ENCODE measurements at regions not wholly inside any gene's neighbourhood (a gene's known extent, or its start where the extent isn't known, plus 50 kb on each side); places are given as distances from the start of the nearest gene placed in this dataset.

DNA sequence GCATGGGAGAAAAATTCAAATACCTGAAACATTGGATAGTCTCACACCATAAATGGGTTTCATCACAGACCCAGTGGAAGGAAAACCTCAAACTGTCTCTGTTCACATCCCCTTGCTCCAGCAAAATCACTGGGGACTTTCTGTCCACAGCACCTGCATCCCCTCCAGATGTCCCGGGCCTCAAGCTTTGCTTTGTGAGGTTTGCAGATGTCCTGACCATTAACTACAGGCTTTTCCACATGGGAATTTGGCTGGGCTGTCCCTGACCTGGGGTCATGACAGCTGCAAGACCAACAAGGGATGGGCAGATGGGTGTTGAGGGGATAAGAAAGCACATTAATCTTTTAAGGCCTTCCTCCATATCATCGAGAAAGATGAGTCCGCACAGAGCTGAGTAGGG is 427.9 kb downstream of the TXNL1 start:
- no peak for DNase-seq

DNA sequence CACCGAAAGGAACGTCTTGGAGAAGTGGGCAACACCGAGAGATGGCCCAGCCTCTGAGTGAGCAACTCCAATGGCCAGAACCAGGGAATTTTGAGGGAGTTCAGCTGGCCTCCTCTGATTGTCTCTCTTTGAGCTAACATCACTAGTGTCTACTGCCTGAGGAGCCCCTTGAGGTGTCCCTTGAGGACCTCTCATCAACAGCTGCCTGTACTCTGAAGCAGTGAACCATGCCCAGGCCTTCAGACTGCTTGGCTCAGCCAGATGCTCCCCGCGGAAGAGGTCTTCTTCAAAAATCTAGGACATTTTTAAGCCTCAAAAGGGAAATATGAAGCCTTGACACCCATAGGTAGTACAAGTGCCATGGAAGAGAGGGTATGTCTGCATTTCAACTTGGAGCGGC is 430.4 kb downstream of the TXNL1 start:
- no peak for DNase-seq

DNA sequence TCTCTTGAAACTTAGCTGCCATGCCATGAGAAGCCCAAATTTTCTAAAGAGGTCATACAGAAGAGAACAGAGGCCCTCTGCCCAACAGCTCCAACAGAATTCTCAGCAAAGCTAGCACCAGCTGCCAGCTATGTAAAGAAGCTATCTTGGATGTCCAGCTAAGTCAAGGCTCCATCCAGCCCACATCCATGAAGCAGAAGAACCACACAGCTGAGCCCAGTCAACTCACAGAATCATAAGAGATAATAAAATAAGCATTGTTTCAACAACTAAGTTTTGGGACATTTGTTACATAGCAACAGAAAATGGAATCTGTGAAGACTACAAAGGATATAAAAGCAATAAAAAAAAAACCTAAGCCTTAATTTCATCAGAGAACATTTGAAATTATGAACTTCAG is 434.3 kb downstream of the TXNL1 start:
- DNase-seq = no peak

DNA sequence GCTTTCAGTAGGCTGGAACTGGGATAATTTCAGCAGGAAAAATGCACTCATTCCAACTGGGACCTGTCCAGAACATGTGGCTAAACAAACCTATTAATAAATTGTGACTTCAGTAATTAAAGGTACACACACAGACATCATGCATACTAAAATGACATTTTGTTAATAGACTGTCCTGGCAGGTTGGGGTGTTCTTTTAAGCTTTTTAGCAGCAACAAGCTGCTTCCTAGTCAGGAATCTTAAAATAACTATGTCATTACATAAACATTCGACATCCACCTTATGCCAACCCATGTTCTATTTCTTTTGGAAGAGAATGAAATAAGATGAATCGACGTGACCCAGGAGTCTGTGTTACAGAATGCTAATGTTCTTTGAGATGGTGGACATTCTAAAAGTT is 435.7 kb downstream of the TXNL1 start:
- DNase-seq = no peak

DNA sequence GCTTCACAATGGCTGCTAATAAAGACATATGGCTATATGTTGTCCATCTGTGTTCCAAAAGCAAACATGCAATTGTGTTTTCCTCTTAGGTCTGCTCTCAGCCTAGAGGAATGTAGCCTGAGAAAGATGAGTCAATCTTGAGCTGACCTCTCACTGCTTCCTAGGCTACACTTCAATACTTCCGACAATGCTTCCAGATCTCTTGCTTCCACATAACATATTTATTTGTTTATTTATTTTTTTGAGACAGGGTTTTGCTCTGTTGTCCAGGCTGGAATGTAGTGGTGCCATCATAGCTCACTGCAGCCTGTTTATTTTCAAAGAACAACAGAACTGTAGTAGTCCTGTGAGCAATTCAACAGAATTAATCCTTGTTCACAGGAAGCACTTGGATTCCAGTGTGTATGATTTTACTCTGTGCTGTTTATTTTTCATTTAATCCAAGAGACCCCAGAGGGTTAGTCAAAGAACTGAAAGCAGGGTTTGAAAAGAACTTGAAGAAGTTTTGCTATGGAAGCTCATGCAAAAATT is 437.9 kb downstream of the TXNL1 start:
- no peak for DNase-seq

DNA sequence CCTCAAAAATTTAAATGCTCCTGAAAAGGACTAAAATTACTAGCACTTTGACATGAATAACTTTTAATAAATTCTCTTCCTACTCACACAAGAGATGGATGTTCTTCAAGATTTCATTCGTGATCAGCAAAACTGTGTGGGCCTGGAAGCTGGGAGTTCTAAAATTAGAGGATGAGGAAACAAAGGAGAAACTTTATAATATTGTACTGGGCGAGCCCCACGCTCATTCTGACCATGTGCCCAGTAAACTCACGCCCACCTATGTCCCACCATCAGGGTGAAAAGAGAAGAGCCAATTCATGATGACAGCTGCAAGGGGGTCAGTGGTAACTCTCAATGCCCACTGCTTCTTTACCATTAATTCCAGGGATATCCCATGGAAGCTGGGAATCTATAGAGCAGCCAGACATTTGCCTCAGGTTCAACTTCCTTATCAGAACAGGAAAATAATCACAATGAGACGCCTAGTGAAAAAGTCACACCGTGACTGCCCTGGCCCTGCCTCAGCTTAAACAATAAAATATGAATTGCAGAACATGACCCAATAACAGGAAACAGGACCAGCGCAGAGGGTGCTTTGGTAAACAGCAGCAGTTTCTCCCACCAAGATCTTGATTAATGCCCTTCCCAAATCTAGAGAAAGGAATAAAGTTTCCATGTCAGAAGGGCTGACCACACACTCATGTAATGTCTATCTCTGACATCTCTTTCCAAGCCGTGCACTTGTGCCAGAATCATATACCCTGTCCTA is 438.6 kb downstream of the TXNL1 start:
- DNase-seq = no peak

DNA sequence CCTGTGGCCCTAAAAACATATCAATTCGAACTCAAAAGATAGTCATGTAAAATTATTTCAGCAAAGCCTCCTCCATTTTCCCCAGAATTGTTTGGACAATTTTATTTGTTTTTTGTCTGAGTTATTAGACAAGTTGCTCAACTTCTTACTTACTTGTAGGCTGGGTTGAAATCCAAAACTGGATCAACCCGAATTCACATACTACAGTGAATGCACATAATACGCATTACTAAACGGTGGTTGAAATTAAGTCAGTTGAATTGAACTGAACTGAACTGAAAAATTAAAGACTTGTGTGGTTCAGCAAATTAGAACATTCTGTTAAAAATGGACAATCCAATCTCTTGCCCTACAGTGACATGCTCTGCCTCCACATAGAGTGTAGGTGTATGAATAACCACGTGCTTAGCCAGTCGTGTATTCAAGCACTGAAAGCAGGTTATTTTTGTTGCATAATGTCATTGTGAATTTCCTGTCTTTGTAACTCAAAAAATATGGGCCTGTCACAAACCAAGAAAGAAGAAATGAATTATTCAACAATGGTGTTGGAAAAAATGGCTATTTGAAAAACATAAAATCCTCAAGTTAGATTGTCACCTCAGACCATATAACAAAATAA is 441.0 kb downstream of the TXNL1 start:
- DNase-seq = no peak

DNA sequence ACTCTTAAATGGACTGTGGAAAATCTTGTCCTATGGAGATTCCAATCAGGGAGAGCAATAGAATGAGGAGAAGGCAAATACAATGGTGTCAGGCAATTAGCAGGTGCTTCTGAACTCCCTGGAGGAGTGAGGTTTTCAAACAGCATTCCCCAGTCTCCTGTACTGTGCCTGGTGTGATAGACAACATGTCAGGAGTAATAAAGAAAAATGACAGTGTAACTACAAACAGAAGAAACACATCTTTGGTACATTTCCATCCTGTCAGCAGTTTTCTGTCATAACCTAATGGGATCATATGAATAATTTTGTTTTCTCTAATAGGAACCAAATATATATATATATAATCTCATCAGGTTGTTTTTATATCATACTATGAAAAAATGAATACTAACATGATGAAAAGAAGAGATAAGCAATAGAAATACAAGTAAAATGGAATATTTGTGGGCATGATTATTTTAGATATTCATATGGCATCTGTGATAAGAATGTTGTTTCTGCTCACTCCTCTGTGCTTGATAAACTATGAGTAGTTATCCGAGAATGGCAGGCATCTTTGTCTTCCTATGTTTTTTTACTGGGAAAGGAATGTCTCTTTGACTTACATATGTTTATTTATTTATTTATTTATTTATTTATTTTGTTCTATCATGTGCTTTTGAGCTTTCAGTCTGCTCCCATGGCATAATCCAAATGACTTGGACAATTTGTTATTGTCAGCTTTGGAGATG is 441.7 kb downstream of the TXNL1 start:
- no peak for DNase-seq

DNA sequence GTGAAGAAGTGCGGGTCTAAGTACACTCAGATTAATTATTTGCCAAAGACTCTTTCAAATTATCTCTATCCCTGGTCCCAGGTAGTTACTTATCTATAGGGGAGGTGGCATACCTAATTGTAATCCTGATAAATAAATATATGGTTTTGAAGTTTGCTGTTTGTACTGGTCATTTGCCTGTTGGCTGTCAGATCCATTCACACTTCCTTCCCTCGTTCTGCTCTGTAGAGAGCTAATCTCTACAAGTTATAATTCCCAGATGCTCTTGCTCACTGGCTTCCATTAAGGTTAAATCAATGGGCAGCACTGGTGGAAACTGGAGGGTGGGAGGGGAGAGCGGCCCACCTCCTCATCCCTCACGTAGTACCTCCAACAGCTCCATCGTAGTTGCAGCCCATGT is 447.1 kb downstream of the TXNL1 start:
- no peak for DNase-seq

DNA sequence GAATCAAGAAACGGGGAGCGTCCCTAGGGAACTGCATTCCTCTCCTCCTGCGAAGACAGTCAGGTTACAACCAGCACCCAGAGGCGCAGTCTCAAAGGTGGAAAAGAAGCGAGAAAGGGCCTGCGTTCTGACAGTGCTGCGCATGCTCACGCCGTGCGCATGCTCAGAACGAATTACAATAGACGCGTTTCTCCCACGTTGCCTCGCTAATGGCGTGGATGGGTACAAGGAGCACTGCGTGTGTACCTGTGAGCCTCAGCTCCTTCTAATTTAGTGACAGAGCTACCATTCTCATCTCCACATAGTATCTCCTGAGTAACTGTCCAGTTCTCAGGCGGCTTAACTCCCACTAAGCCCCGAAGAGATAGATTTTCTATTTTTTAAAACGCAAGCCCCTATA is 448.8 kb downstream of the TXNL1 start:
- no peak for DNase-seq

DNA sequence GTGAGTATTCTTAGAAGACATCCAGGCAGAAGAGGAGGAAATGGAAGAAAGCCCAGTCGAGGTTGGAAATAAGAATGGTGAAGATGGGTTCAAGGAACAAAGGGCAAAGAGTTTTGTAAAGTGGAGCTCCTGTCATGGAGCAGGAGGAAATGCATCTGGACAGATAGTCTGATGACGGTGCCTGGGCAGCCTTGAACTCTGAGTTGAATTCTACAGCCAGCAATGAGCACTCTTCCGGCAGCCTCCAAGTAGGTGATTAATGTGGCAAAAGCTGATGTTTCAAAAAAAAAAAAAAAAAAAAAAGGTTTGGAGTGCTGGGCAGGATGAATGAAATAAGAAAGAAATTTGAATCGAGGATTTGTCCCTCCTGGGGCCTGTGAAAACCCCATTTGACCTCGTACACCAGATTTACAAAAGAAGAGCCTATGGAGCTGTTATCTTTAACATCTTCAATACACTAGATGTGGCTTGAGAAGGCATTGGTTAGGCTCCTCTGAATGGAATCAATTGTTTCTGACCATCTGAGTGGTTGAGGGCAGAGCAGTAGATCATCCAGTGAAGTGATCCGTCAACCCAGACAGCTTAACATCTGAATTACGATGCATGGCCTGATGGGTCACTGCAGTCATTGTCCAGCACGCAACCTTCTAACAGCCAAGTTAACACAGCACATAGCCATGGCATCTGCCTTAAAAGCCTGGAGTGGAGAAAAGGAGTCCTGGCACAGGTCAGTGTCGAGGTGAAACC is 449.7 kb downstream of the TXNL1 start:
- DNase-seq = no peak

DNA sequence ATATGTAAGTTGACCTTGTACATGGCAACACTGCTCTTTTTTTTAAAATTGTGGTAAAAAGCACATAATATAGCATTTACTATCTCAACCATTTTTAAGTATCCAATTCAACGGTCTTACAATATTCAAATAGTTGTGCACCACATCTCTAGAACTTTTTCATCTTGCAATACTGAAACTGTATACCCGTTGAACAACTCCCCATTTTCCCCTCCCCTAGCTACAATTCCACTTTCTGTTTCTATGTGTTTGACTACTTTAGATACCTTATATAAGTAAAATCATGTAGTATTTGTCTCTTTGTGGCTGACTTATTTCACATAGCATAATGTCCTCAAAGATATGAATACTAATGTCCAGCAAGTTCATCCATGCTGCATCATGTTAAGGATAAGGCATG is 452.1 kb downstream of the TXNL1 start:
- DNase-seq = no peak

DNA sequence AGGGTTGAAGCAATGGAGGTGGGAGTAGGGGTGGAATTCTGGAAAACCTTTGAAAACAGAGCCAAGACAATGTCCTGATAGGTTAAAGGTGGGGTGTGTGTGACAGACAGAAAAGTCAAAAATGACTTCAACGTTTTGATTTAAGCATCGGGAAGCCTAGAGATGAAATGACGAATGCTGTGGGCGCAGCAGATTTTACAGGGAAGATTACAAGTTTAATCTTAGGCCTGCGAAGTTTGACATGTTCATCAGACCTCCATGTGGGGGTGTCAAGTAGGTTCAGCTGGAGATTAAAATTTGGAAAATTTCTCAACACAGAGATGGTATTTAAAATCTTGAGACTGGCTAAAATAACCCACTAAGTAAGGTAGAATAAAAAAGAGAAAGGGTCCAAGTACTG is 453.3 kb downstream of the TXNL1 start:
- no peak for DNase-seq

DNA sequence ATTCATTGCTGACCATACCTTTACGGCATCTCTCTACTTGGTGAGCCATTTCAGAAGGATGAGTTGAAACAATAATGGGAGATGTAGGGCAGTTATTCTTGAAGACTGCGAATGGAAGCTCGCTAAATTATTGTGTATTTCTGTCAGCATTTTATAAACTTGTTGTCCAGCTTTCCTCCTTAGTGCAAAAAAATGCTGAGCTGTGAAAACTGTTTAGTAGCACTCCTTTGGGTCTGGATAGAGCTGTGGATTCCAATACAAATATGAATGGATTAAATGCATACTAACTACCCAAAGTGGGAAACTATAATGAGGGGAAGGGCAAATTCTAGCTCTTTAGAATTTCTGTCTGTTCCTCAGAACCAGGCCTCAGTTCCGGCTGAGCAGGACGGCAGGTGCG is 461.6 kb downstream of the TXNL1 start:
- DNase-seq = no peak

DNA sequence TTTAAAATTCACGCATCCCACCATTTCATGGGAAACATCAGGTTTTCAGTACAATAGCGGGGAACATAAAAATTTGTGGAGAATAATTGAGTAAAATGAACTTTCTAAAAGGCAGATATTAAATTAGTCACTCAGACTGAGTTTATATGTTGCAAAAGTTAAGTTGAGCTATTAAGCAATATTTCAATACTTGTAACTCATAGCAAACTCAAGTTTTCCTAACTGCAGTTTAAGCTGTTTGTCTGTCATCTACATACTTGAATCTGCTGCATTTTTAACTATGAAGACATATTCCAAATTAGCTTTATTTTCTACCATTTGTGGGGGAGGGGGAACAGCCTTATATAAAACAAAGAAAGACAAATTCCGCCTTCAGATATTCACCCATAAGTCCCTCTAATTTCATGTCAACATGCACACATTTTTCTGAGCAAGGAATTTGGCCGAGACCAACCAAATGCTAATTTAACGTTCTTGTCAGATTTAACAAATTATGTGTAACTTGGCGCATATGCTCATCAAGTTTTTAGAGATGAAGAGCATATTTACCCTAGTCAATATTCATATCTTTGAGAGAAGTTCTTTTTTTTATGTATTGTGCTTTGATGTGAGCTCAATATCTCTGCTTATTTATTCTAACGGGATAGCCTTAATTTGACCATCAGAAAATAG is 462.9 kb downstream of the TXNL1 start:
- no peak for DNase-seq

DNA sequence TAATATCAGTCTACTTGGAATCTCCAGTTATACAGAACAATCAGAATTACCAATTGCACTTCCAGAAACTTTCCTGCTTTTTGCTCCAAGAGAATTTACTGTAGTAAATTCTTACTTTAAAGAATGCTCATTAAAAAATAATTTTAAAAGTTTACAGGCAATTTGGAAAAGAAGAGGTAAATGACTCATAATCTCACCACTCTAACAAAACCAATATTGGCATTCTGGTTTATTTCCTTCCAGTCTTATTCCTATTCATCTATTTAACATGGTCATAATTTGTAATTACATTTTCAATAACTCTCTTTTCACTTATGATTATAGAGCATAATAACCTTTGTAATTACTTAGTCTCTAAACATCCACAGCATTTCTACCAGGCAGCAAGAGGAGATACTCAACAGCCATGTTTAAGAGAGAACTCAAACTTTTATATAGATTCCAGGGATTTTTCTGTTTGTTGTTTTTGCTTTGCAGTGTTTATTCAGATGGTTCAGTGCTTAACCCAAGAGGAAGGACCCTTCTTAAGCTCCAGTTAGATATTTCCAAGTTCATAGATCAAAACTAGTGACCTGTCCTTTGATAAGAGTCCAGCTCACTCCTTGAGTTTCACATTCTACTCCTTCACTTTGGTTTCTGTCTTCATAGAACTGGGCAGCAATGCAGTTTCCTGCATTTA is 464.7 kb downstream of the TXNL1 start:
- no peak for DNase-seq

DNA sequence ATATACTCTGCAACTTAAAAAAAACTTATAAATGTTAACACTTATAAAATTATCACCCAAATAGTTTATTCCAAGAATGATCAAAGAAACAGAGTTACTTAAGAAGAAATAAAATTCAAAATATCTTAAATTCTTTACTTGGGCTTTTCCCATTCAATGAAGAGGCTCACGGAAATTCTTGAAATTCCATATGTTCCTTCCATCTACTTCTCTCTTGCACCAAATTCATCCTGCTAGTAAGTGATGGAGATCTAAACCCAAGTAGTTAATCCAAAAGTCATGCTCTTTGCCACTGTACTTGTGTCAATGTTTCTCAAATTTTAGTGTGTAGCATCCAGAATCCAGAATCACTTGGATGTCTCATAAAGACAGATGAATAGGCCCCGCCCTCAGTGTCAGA is 465.9 kb downstream of the TXNL1 start:
- DNase-seq = no peak

DNA sequence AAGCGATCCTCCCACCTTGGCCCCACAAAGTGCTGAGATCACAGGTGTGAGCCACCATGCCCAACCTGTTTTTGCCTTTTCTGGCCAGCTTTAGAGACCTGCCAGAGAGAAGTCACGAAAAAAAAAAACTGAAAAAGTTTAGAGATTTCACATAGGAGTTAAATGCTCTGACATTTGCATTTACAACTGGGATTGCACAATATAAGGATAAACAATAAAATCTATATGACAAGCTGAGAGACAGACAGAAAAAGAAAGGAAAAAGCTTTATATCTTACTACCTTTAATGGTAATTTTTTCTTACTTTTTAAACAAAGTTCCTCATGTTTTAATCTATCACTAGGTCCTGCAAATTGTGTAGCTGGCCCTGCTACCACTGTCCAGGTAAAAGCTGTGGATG is 466.5 kb downstream of the TXNL1 start:
- DNase-seq = no peak

DNA sequence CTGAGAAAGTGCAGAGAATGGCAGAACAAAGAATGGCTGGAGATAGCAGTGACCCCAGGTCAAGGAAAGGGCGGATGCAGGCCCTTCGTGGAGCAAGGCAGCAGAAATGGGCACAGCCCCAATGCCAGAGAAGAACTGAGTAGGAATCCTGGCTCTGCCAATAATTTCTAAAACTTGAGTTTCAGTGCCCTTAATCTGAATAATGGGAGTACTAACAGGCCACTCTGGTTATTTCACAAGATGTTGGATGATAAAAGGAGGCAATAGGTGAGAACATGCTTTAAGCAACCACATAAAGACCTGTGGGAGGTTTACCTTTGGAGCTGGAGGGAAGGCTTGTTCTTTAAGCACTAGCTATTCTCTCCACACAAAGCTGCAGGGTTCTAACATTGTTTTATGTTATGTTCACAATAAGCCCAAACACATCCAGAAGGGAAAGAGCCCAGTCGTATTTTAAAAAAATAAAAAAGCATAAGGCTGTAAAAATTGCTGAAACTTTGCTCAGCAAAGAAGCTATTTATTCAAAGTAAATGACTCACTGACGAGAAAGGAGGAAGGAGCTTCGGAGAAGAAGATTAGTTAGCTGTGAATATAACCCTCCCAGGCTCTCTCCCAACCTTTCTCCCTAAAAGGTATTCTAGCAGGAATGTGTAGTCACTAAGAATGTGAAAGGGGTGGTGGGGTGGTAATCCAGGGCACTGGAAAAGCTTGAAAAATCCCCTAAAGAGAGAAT is 470.2 kb downstream of the TXNL1 start:
- no peak for DNase-seq

DNA sequence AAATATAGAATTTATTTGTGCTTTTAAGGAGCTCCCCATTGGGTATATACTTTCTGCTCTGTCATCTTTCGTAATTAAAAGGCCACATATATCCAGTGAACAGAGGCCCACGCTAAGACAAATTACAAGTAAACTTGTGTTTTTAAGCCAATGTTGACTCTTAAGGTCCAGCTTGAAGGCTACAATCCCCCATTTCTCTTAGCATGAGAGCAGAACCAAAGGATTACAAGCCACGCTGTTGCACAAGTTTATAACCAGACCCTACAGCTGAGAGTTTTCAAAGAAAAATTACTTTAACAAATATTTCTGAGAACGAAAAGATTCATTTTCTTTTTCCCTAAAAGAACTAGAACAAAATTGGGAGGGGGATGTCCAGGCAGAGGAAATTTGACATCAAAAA is 471.0 kb downstream of the TXNL1 start:
- no peak for DNase-seq

DNA sequence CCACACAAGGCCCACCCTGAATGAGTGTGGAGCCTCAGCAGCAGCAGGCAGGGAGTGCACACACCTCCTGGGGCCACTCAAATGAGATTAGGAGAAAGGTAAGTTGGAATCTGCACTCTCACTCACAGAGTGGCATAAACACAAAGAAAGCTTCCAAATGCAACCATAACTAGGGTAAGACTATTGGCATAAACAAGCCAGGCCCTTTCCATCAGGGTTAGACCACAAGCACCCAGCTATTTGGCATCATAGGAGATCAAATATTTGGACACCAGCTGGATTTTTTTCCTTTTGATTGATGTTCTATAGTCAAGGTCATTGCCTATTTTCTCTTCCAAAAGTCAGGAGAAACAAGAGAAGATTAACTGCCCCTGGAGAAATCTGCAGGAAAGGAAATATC is 471.5 kb downstream of the TXNL1 start:
- DNase-seq = no peak
